NOMO-1 (cell line): ENCODE measurements at regions not wholly inside any gene's neighbourhood (a gene's known extent, or its start where the extent isn't known, plus 50 kb on each side); places are given as distances from the start of the nearest gene placed in this dataset.
A peak's percentile ranks its signal among the peaks of the same experiment; 100 is the strongest.

Experiments used
- DNase-seq, 2 experiments: peaks; one replicate each; lab custom pipeline; 2025; ENCODE audit not compliant: unreplicated experiment in 2 of 2; lab: John Stamatoyannopoulos, UW

- no peak for DNase-seq
Measured at GRCh38 chr12:115517913-115518312, 759.6 kb downstream of the MED13L start.

DNA sequence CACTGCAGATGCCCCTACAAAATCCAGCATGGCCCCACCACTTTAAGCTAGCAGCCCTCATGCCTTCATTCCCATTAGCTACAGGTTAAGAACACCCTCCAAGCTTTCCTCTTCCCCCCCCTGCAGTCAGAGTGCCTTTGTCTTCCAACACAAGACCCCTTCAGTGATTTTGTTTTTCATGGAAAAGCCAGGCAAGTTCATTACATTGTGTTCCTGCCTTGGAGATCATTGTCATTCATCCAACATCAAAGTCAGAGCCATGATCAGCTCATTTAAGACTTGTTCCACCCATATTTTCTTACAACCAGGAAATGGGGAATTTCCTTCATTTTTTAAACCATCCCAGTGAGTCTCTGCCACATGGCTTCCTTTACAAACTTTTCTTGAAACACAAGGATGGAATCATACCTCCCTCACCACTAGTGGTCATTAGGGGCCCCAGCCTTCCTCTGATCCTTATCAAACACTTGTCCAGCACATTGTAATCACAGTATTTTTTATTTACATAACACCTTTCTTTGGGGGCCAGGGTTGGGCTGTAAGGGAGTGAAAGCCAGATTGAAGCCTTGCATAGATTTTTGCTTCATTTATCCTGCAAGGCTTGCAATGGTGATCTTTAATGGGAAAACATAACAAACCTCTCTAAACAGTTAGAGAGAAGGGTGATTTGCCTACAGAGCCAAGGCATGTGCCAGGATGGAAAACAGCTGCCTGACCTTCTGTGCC lies 765.3 kb downstream of the MED13L start:
- DNase-seq, result no peak

- DNase-seq, result no peak
Measured at GRCh38 chr12:115511305-115511704, 766.2 kb downstream of the MED13L start.

DNA sequence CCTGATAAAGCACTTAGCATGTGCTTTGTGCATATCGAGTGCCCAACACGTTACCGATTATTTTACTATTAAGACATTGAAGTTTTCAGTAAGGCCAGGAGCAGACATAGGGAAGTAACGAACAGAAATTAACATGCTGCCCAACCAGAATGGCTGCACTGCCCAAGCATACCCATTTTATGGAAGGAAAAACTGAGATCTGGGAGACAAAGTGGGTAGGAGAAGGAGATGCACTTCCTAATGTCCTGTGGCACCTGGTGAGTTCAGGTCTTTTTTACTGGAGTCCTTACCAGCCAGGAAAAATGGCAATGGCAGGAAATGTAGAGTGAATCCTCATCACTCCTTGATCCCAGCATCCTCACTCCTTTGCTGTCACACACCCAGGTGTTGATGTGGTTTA lies 768.5 kb downstream of the MED13L start:
- no peak for DNase-seq

DNA sequence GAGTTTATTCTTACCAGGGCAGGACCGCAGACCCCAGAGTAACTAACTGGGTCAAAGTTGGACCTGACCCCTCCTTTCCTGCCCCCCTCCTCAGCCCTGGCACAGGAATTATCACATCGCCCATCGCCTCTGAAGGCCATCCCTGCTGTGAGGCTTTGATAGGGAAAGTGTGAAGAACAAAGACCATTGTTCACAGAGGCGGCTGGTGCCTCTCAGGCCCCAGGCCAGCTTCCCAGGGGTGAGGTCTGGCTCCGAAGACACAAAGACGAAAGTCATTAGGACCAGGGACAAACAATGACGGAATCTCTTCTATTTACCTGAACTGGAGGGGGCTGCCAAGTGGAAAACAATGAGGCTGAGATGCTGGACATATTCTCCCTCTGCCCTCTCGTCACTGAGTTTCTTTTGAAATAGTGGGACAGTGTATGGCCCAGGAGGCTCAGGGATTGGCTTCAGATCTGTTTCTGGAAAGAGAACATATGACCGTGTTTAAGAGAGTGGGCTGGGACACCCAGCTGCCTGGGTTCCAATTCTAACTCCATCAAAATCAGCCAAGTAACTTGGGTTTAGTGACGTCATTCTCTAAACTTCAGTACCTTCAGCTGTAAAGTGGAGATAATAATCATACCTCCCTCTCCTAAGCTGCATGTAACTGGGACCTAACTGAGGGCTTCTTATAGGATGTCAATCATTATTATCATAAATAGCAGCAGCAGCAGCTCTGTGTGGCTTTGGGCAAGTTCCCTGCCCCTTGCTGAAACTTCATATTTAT lies 769.4 kb downstream of the MED13L start:
- no peak for DNase-seq

- no peak for DNase-seq
Measured at GRCh38 chr12:115507560-115507889, 770.0 kb downstream of the MED13L start.

DNA sequence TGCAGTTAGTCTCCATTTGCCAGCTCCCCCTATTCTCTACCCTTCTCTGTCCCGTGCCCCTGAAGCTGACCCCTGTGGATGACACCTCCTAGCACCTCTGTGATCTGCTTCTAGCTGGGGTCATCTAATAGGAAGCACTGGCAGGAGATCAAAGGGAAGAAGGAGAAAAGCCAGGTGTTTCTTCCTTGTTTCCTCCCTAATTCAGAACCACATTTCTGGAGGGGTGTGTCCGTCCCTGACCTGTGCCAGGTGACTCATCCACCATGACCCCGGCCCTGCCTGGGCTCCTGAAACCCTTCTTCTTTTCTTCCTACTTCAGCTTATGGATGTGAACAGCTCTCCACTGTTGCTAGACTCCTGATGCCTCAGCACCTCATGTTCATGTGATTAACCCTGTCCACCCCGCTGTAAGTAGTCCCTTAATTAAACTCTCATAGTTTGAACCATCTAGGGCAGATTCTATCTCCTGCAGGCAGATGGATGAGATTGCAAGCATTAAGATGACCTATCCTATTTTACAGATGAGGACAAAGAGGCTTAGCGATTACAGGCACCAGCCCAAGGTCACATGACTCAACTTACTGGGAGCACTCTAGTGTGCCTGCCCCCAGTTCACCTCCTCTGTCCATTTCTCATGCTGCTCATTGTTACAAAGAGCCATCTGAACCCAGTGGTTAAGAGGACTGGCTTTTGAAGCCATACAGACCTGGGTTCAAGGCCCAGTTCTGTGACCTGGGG lies 770.5 kb downstream of the MED13L start:
- DNase-seq, result no peak

DNA sequence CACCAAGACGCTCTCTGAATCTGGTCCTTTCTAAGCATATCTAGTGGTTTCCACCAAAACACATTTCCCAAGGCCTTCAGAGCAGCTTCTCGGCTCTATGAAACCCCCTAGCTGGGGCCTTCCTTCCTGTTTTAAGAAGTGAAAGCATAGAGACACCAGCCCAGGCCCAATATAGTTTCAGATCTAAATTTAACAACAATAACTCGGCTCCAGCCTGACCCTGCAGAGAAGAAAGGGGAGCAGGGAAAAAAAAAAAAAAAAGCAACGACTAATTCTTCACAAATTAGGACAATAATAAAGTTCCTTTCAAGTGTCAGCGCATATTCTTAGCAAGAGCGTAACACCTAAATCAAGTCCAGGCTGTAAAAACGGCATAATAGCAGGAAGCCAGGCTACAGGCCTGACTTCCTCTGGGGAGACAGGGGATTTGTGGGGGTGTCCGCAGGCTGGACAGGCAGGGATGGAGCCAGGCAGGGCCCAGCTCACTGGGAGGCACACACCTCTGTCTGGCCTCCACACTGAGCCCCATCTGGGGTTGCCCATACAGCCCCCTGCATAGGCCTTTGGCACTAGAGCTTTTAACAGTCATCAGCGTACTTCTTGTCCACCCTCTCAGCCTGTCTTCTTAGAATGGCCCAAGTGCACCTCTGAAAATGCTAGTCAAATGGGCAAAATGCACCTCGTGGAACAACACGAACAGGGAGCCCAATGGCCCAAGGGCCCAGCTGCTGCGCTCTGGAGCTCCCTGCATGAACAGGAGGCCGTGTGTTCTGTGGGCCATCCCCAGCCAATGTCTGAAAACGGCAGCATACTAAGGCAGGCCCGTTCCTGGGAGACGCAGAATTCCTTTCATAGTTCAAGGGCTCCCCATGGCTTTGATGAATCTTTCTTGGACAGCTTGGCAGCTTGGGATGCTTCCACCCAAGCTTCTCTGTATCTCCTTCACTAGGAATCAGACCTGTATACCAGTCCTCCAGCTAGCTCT lies 772.9 kb downstream of the MED13L start:
- peak; percentile 79 to 87 for DNase-seq

- DNase-seq, result no peak
Measured at GRCh38 chr12:115500872-115501271, 776.6 kb downstream of the MED13L start.

GRCh38 chr12:115495300-115495699 lies 782.2 kb downstream of the MED13L start:
- DNase-seq, result no peak

DNA sequence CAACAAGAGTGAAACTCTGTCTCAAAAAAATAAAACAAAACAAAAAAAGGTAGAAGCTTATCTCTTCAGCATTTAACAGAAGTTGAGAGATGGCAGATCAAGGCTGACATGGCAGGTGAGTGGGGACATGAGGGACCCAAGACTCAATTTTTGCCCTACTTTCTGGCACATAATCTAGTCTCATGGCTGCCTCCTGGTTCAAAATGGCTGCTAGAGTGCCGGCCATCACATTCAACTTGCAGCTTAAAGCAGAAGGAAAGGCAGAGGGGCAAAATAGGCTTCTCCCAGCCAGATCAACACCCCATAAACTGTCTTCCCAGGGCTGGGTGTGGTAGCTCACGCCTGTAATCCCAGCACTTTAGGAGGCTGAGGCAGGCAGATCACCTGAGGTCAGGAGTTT lies 784.9 kb downstream of the MED13L start:
- DNase-seq, result no peak

DNA sequence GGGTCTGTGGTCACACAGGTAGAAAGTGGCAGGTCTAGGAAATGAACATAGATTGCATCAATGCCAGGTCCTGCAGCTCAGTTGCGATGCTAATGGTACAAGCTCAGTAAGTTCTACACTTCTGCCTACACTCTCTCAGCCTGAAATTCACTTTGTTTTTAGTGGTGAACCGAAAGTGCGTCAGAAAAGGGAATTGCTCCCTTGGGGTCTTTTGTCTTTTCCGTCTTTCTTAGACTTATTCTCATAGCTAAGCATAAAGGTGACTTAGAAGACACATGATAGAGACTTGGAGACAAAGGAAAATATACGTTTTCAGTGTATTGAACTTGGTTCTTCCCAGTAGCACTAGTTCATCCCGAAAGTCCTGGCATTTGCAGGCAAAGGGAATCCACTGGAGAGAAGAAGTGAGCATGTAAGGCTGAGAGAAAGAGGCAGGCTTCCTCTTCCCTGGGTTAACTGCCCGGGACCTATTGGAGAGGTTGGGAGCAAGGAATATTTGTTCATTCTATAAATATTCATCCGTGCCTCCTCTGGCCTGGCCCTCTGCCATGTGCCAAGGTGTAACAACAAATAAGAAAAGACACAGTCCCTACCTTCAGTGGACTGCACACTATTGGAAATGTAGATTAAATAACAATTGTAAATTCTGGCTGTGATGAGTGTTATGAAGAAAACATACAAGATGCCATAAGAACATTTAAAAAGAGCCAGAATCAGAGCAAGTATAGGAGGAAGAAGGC lies 785.8 kb downstream of the MED13L start:
- no peak for DNase-seq

DNA sequence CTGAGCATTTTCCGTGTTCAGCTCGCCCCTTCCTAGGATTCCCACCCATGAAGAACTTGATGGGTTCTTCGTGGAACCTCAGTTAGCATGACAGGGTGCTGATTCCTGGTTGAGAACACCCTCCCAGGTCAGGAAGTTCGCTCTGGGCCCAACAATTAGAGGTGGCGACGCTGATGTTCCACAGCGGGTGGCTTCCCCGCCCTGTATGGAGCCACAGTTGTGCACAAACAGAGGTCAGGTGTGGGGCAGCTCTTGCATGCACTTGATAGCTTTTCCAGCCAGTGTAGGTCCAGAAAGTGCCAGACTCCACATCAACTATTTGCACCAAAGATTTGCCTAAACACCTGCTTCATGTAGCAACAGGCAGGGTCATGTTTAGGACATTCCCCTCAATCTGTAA lies 788.2 kb downstream of the MED13L start:
- no peak for DNase-seq

DNA sequence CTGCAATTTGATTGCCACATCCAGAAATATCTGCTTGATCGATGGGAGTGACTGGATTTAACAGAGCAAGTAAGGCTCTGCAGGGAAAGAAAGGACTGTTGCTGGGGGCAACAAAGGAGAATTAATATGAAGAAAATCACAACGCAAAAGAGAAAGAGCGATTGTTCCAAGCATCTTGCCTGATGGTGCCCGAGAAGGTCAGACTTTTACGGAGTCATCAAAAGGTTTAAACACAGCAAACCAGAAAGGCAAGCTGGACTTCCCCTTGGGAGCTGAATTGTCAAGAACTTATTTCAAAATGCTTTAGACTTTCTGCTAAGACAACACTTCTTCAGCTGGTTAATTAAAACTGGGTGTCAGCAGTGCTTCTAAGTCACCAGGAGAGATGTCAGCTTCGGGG lies 791.5 kb downstream of the MED13L start:
- no peak for DNase-seq

DNA sequence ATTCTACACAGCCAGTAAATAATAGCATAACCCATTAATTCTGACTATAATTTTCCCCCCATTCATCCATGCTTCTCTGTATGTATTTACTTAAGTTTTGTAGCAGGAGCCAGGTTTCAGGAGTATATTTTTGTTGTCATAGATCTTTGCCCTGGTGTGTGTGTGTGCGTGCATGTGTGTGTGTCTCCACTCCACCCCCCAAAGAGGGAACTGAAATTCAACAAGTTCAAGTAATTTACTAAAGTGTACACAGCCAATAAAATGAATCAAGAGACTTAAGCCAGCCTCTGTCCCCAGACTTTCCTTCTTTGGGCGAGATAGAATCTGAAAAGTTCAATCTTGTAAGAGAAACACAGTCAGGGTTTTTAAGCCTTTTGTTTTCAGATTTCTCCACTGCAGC lies 792.0 kb downstream of the MED13L start:
- no peak for DNase-seq

GRCh38 chr12:115482943-115483342 lies 794.5 kb downstream of the MED13L start:
- DNase-seq, result no peak

DNA sequence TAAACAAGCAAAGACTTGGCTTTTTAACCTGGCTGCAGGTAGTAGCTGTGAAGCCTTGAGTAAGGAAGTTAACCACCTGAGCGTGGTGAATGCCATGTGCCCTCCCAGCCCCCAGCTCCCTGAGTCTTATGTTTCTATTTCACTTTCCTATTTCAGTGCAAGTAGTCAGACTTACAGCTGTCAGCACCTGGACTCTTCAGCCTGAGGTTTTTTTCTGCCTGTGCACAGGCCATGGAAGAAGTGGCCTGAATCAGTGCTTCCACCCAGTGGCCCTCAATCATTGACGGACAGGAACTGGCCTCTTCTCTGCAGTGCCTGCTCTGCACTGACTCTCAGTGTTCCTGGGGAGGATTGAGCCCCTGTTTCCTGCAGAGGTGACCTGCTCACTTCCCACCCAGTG lies 796.4 kb downstream of the MED13L start:
- DNase-seq, result no peak

GRCh38 chr12:115478505-115478904 lies 794.5 kb upstream of the TBX3 start:
- DNase-seq, result no peak

DNA sequence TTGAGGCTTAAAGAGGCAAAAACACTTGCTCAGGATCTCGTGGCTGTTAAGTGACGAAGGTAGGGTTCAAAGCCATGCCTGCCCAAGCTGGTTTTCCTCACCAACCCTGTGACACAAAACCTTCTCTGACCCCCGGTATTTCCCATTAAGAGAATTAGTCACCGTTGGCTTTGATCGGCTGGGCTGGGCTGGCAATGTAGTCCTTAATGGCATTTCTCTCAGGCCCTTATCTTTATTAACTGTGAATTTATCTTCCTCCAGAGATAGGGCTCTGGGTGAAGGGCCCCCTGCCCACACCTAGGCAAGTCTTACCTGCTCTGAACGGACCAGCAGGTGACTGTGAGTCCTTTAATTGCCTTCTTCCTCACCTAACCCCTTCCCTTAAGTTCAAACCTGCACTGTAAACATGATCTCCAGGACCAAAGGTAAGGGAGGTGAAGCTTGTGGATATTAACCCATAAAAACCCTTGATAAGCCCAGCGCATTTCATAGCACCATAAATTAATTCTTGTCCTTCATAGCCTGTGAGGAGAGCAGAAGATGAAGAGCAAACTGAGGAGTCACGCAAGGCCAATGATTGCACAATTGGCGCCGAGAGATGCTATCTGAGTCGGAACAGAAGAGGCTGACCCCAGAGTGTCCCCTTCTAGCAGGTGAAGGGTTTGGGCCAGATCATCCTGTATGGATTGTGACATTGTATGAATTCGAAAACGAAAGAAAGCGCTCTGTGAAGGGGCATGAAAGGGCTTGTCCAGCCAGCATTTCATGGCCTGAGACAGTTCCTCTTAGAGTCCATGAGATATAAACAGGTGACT lies 790.8 kb upstream of the TBX3 start:
- no peak for DNase-seq
